KOPT-K1 (cell line): ENCODE measurements at regions not wholly inside any gene's neighbourhood (a gene's known extent, or its start where the extent isn't known, plus 50 kb on each side); places are given as distances from the start of the nearest gene placed in this dataset.

Source experiments
- H3K27ac ChIP-seq: fragments of 200-600 bp; sonication (generic); 2 replicates; pipeline ENCODE4 v1.5.1; 2016; ENCODE audit warnings: antibody characterized with exemption, mild to moderate bottlenecking, low read depth, low read length; ENCODE audit not compliant: poor library complexity, severe bottlenecking
- H3K36me3 ChIP-seq: fragments of 200-600 bp; sonication (generic); 2 replicates; pipeline ENCODE4 v1.5.1; 2017; ENCODE audit warnings: antibody characterized with exemption, mild to moderate bottlenecking, low read length, moderate library complexity; ENCODE audit not compliant: insufficient read depth
- H3K9me3 ChIP-seq: fragments of 200-600 bp; sonication (generic); 2 replicates; pipeline ENCODE4 v1.5.1; 2017; ENCODE audit warnings: antibody characterized with exemption, low read length, mild to moderate bottlenecking; ENCODE audit not compliant: insufficient read depth, poor library complexity, severe bottlenecking

- no peak overlapping the region for H3K27ac ChIP-seq
- no peaks in the 10 kb centered on the region for H3K36me3 ChIP-seq
- H3K9me3 ChIP-seq, result no peaks in the 10 kb centered on the region
Observed at GRCh38 chr2:176819306-176819705, 393.3 kb upstream of the HNRNPA3 start.

- H3K9me3 ChIP-seq, result no peaks in the 10 kb centered on the region
- H3K36me3 ChIP-seq, result no peaks in the 10 kb centered on the region
- H3K27ac ChIP-seq, result no peak overlapping the region
Observed at GRCh38 chr2:176820371-176820932, 392.1 kb upstream of the HNRNPA3 start.

GRCh38 chr2:176821350-176821749 lies 391.2 kb upstream of the HNRNPA3 start:
- Histone ChIP-seq H3K9me3 (no peaks in the 10 kb centered on the region), H3K36me3 (no peaks in the 10 kb centered on the region), H3K27ac (no peak overlapping the region)

GRCh38 chr2:176822060-176822459 lies 390.5 kb upstream of the HNRNPA3 start:
- Histone ChIP-seq H3K9me3 (no peaks in the 10 kb centered on the region), H3K27ac (no peak overlapping the region), H3K36me3 (no peaks in the 10 kb centered on the region)

- no peaks in the 10 kb centered on the region for H3K36me3 ChIP-seq
- H3K27ac ChIP-seq, result no peak overlapping the region
- H3K9me3 ChIP-seq, result no peaks in the 10 kb centered on the region
Observed at GRCh38 chr2:176826356-176826755, 386.2 kb upstream of the HNRNPA3 start.

DNA sequence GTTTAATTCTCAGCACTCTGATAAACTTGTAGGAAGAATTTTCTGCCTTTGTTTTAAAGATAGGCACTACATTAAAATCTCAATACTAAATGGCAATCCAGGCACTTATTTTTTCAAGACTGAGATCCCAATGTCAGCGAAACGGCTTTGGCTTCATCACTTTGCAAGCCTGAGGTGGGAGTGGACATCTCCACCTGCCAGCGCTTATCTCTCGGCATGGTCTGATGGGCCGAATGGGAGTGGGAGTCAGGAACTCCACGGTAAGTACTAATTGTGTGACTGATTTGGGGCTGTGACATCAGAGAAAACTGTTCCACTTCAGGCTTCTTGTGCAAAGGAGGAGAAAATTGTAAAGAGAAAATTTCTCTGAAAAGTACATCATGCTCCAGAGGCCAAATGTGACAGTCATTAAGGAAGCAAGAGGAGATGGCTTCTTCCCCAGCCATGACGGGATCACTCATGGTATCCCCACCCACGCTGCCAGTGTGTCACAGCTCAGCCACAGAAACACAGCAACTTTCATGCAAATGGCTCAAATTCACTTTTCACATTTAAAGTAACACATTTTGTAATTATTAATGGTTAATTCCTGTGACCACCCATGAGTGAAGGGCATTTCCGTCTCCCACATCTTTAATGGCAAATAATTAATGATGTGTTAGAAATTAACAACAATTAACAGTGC lies 385.5 kb upstream of the HNRNPA3 start:
- Histone ChIP-seq H3K36me3 (no peaks in the 10 kb centered on the region), H3K27ac (no peak overlapping the region), H3K9me3 (no peaks in the 10 kb centered on the region)

- Histone ChIP-seq H3K36me3 (no peaks in the 10 kb centered on the region), H3K27ac (no peak overlapping the region), H3K9me3 (no peaks in the 10 kb centered on the region)
Observed at GRCh38 chr2:176830362-176830761, 382.2 kb upstream of the HNRNPA3 start.

GRCh38 chr2:176832086-176832485 lies 380.5 kb upstream of the HNRNPA3 start:
- H3K27ac ChIP-seq, result no peak overlapping the region
- no peaks in the 10 kb centered on the region for H3K36me3 ChIP-seq
- H3K9me3 ChIP-seq, result no peaks in the 10 kb centered on the region

DNA sequence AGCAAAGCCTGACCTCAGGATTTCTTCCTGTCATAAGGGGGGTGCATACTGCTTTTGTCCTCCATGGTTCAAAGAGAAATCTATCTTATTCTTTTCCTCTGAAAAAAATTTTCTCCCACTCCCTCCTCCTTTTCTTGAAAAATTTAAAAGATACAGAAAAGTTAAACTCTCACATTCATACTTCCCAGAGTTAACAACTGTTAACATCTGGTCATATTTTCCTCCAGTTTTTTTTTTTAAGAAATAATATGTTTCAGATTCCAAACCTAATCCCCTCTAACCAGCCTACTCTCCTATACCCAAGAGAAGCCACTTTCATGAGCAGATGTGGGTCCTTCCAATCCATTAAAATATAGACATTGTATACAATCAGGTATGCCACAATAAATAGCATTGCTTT lies 378.9 kb upstream of the HNRNPA3 start:
- Histone ChIP-seq H3K27ac (no peak overlapping the region), H3K9me3 (no peaks in the 10 kb centered on the region)

GRCh38 chr2:176834226-176834625 lies 378.4 kb upstream of the HNRNPA3 start:
- H3K36me3 ChIP-seq, result no peaks in the 10 kb centered on the region
- H3K27ac ChIP-seq, result no peak overlapping the region
- H3K9me3 ChIP-seq, result no peaks in the 10 kb centered on the region

More for the DNA sequence above, 378.9 kb upstream of the HNRNPA3 start:
- no peaks in the 10 kb centered on the region for H3K36me3 ChIP-seq

GRCh38 chr2:176843208-176843607 lies 369.4 kb upstream of the HNRNPA3 start:
- H3K27ac ChIP-seq, result no peak overlapping the region
- no peaks in the 10 kb centered on the region for H3K36me3 ChIP-seq
- H3K9me3 ChIP-seq, result no peaks in the 10 kb centered on the region

GRCh38 chr2:176844461-176844860 lies 368.1 kb upstream of the HNRNPA3 start:
- H3K27ac ChIP-seq, result no peak overlapping the region
- H3K9me3 ChIP-seq, result no peaks in the 10 kb centered on the region
- no peaks in the 10 kb centered on the region for H3K36me3 ChIP-seq

DNA sequence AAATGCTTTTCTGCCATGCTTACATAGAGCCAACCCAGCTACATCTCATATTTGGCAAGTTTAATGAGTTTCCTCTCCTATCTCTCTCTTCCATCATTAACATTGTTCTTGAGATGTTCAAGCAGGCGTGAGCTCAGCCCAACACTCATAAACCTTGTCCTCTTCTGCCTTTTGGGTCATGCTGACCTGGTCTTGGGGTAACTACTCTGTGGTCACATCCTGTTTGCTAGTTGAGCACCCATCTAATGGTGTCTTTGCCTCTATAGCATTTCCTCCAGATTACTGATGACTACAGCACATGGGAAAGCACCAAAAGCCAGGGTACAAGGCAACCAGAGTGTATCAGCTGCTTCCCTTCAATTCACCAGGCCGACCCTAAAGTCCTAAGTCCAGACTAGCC lies 366.9 kb upstream of the HNRNPA3 start:
- H3K36me3 ChIP-seq, result no peaks in the 10 kb centered on the region
- H3K9me3 ChIP-seq, result no peaks in the 10 kb centered on the region

GRCh38 chr2:176847575-176847974 lies 365.0 kb upstream of the HNRNPA3 start:
- Histone ChIP-seq H3K27ac (no peak overlapping the region), H3K9me3 (no peaks in the 10 kb centered on the region), H3K36me3 (no peaks in the 10 kb centered on the region)

More for the DNA sequence above, 366.9 kb upstream of the HNRNPA3 start:
- no peak overlapping the region for H3K27ac ChIP-seq

DNA sequence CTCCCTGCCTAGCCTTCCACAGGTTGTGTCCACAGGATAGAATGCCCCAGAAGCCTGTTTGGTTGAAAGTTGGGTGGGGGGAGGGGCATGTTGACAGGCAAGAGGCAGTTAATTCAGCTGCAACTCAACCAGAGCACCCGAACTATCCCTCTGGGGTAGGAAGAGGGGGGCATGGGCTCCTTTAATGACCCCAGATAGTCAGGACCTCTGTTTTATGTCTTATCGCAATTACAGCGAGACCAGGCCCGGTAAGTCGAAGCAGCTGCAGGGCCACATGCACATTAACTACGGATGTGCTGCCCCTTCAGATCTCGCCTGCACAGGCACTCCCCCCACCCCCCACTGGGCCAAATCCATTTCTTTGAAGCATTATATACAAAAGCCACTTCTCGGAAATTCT lies 363.8 kb upstream of the HNRNPA3 start:
- Histone ChIP-seq H3K27ac (no peak overlapping the region), H3K36me3 (no peaks in the 10 kb centered on the region), H3K9me3 (no peaks in the 10 kb centered on the region)

DNA sequence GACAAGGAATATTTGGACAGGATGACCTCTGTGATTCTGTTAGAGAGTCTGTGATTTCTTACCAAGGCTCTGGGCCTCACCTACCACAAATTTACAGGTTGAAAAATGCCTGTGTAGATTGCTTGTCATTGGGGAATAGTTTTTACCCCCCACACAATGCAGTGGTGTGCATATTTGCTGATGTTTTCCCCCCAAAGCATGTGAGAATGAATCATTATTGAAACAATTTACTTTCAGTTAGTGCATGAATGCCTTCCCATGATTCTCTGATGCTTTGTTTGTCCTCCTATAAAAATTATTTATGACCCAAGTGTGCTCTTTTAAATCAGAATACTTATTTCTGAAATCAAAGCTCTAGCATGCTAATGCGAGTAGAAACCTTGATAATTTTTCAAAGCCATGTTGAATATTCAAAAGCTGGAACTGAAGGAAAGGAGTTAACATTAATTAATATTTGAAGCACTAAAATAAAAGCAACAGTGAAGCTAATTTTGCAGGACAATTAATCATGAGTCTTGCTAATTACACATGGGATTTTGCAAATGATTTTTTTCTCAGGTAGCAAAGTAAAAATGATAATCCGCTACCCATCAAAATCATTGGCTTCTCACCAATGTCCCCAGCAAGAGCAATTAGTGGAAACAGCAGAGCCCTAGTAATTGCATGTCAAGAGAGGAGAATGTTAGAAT lies 361.2 kb upstream of the HNRNPA3 start:
- Histone ChIP-seq H3K27ac (no peak overlapping the region), H3K9me3 (no peaks in the 10 kb centered on the region), H3K36me3 (no peaks in the 10 kb centered on the region)
